Lower leg skin (tissue), 4 donors: ENCODE measurements at regions not wholly inside any gene's neighbourhood (a gene's known extent, or its start where the extent isn't known, plus 50 kb on each side); places are given as distances from the start of the nearest gene placed in this dataset.
A peak's percentile ranks its signal among the peaks of the same experiment; 100 is the strongest.

Experiments used
- DNase-seq, 2 donors: peaks; one replicate each; pipeline ENCODE4 v3.0.0-alpha.2; 2019; ENCODE audit warnings: low spot score in 2 of 2
- H3K4me3 ChIP-seq: fragments of 200-600 bp; sonication (generic); 2 replicates; pipeline ENCODE4 v1.5.1; 2017; ENCODE audit warnings: mild to moderate bottlenecking, low read depth; ENCODE audit not compliant: poor library complexity, severe bottlenecking
- POLR2A ChIP-seq, 2 donors: fragments of 450-650 bp; IDR thresholded peaks; one replicate each; pipeline ENCODE4 v1.6.1; 2016 to 2017; ENCODE audit warnings: antibody characterized with exemption in 2 of 2, mild to moderate bottlenecking in 1 of 2, moderate library complexity in 1 of 2
- WGBS, 2 donors: methylation state at CpG; one replicate each; pipeline ENCODE4 v1.1.5; 2018; 5-methylcytosine and 5-hydroxymethylcytosine counted together
- intact Hi-C: fragments of 100-400 bp; cut with DNase I; formaldehyde crosslinking; loops from one replicate; pipeline ENCODE4 v1.15.0; 2023; ENCODE audit warnings: low total_unique reads
- TF ChIP-seq, protein P1 (sequence below), 3 donors: fragments of 450-650 bp; IDR thresholded peaks; one replicate each; pipeline ENCODE4 v1.5.1; 2016; ENCODE audit warnings: antibody characterized with exemption in 3 of 3, mild to moderate bottlenecking in 3 of 3, moderate library complexity in 2 of 3

DNA sequence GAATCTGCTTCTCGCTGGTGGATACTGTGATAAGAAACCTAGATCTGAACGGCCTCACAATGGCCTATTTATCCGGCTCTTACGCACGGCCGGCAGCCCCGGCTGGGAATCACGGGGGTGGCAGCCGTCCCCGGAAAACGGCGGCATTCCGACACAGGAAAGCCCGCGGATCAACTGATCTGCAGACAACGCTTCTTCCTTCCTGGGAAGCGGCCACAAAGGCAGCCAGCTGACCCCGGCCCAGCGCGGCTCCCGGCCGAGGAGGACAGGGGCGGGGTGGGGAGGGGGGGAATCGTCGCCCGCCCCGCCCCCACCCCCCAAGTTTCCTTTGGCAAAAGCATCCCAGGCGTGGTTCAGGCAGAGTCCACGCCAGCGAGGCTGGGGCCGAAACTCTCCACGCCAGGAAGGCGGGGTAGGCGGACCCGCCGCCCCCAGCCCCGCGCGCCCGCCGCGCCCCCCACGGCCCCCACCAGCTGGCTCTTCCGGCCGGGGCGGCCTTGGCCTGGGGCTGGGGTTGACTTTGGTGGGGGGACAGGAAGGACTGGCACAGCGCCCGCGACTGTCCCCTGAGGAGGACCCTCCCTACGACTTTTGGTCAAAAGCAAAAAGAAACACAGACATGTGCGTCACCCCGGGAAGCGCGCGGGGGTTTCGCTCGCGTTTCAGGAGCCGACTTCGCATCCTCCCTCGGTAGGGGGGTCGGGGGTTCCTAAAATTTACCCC lies 247.7 kb upstream of the ANKRD55 start:
- intact Hi-C loops: no loop called here
- H3K4me3 ChIP-seq: peak overlapping the region; percentile 54
- DNase-seq: peak; percentile 47 to 90
- TF ChIP-seq POLR2A (IDR thresholded peaks at IDR 0.05): no peak
- TF ChIP-seq, protein P1, sequence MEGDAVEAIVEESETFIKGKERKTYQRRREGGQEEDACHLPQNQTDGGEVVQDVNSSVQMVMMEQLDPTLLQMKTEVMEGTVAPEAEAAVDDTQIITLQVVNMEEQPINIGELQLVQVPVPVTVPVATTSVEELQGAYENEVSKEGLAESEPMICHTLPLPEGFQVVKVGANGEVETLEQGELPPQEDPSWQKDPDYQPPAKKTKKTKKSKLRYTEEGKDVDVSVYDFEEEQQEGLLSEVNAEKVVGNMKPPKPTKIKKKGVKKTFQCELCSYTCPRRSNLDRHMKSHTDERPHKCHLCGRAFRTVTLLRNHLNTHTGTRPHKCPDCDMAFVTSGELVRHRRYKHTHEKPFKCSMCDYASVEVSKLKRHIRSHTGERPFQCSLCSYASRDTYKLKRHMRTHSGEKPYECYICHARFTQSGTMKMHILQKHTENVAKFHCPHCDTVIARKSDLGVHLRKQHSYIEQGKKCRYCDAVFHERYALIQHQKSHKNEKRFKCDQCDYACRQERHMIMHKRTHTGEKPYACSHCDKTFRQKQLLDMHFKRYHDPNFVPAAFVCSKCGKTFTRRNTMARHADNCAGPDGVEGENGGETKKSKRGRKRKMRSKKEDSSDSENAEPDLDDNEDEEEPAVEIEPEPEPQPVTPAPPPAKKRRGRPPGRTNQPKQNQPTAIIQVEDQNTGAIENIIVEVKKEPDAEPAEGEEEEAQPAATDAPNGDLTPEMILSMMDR (IDR thresholded peaks at IDR 0.05): no peak
- 1% methylated on average over 41 to 51 of the region's 62 CpGs for WGBS, 2 donors

DNA sequence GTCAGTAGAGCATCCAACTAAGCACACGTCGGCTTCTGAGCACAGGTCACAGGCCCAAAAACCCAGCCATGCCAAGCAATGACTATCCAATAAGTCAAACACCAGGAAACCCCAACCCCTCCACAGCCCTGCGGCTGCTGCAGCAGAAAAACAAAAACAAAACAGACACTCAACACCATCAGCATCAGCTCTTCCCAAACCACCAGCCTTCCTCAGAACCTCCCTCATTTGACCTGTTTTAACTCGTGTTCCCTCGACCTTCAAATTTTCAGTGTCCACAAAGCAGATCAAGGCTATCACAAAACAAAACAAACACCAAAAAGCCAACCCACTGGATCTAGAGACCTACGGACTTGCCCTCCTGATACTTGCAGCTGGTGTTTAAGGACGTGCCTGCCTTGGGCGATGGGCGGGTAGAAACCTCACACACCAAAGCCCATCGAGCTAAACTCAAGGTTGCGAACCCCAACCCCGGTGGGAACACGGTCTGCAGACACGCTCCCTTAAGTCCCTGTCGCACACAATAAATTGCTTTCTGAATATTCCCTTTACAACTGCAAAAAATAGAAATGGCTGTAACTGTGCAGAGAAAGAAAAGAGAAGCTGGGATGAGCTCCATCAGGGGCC lies 247.1 kb upstream of the ANKRD55 start:
- DNase-seq: no peak
- WGBS, 2 donors: 18% methylated on average over 15 of the region's 15 CpGs
- H3K4me3 ChIP-seq: peak overlapping the region; percentile 54
- no peak for TF ChIP-seq POLR2A (IDR thresholded peaks at IDR 0.05)
- TF ChIP-seq, protein P1 (IDR thresholded peaks at IDR 0.05): peak in 1 of 3 donors; percentile 16
- intact Hi-C loops: no loop called here

GRCh38 chr5:56479696-56480077 lies 246.6 kb upstream of the ANKRD55 start:
- intact Hi-C loops: no loop called here
- TF ChIP-seq, protein P1 (IDR thresholded peaks at IDR 0.05): no peak
- no peak for TF ChIP-seq POLR2A (IDR thresholded peaks at IDR 0.05)
- no peak overlapping the region for H3K4me3 ChIP-seq
- 49 to 56% methylated on average over 9 of the region's 9 CpGs for WGBS, 2 donors
- DNase-seq: no peak

GRCh38 chr5:56479126-56479525 lies 246.0 kb upstream of the ANKRD55 start:
- DNase-seq: no peak
- no peak overlapping the region for H3K4me3 ChIP-seq
- WGBS, 2 donors: 46 to 59% methylated on average over 3 of the region's 3 CpGs

GRCh38 chr5:56478062-56478461 lies 244.9 kb upstream of the ANKRD55 start:
- TF ChIP-seq POLR2A (IDR thresholded peaks at IDR 0.05): no peak
- TF ChIP-seq, protein P1 (IDR thresholded peaks at IDR 0.05): no peak
- H3K4me3 ChIP-seq: no peak overlapping the region
- no peak for DNase-seq
- WGBS, 2 donors: 90 to 91% methylated on average over 3 of the region's 3 CpGs
- intact Hi-C loops: no loop called here

More at GRCh38 chr5:56479126-56479525, 246.0 kb upstream of the ANKRD55 start:
- intact Hi-C loops: no loop called here
- no peak for TF ChIP-seq POLR2A (IDR thresholded peaks at IDR 0.05)
- TF ChIP-seq, protein P1 (IDR thresholded peaks at IDR 0.05): no peak
